ENCODE measurements at regions not wholly inside any gene's neighbourhood (a gene's known extent, or its start where the extent isn't known, plus 50 kb on each side); places are given as distances from the start of the nearest gene placed in this dataset.
"Not testable (repeated sequence)": the region's sequence is repeated elsewhere in the genome, so short reads cannot be mapped to it uniquely, and the experiment has no call there.

GRCh38 chr12:94916663-94917062, 86.8 kb downstream of the NDUFA12 start:
- no peak for DNase-seq

DNA sequence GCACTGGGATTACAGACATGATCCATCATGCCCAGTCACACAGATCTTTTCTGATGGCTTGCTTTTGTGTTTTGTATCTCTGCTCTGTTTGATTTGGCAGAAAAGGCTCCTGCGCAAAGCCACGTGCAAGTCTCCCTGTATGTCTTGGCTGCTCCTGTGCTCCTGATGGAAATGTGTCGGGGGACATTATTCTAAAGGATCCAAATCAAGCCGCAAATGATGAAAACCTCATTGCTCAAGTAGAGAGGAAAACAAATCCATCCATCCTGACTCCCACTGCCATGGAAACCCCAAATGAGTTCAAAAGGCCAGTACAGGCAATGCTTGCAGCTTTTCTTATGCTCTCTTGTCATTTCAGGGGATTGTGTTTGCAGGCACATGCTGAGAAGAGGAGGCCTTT, 93.8 kb downstream of the NDUFA12 start:
- DNase-seq: no peak

DNA sequence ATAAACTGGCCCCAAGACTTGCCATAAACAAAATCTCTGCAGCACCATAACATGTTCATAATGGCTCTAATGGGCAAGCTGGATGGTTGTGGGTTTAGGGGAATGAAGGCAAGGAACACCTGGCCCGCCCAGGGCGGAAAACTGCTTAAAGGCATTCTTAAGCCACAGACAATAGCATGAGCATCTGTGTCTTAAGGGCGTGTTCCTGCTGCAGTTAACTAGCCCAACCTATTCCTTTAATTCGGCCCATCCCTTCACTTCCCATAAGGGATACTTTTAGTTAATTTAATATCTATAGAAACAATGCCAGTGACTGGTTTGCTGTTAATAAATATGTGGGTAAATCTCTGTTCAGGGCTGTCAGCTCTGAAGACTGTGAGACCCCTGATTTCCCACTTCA, 97.7 kb downstream of the NDUFA12 start:
- DNase-seq: not testable (repeated sequence)

GRCh38 chr12:94900496-94900895, 103.0 kb downstream of the NDUFA12 start:
- DNase-seq: no peak

- no peak for DNase-seq
Measured at GRCh38 chr12:94898388-94898787, 105.1 kb downstream of the NDUFA12 start.

DNA sequence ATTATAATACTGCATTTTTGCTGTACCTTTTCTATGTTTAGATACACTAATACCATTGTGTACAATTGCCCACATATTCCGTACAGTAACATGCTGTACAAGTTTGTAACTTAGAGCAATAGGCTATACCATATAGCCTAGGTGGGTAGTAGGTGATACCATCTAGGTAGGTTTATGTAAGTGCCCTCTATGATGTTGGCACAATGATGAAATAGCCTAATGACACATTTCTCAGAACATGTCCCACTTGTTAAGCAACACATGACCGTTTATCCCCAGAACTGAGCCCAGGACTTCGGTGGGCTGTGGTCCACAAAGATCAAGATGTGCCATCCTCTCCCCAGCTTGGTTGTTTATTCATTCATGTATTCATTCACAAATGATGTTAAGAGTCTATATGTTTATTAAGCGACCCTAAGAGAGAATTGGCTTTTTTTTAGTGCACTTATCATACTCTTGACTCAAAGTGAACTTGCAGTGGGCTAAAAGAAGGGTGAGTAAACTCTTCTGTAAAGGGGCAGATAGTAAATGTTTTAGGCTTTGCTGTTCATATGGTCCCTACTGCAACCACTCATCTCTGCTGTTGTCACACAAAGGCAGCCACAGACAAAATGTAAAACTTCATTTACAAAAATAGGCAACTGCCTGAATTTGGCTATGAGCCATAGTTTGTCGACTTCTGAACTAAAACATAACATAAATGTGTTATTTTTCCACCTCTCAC, 110.8 kb downstream of the NDUFA12 start:
- no peak for DNase-seq

DNA sequence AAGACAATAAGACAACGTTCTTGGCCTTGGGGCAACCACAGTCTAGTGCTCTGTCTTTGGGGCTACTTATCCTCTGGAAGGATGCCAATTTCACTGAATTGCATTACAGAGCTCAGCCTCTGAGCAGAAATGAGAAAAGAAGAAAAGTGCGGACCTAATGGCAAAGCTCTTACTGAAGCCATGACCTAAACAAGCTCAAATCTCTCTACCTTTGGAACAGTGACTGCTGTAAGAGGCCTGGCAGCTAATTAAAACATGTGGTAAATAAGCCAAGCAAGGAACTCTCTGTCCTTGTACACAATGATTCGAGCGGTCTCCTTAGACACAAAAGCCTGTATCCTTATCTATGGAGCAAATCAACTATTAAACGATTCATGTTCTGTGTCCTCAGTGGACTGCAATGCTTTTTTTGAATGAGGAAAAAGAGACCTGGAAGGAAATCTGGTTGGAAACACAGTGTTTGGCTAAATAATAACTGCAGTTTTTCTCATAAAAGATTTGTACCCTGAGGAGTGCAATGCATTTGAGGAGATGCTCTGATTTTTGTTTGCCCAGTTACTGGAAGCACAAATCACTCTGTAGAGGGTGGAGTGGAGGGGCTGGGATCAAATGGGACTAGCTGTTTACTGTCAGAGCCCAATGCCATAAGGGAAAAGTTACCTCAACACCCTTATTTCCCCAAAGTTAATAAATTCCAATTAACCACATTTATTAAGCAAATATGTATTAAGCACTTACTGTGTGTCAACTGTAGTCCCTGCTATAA, 113.9 kb downstream of the NDUFA12 start:
- no peak for DNase-seq

- DNase-seq: no peak
Measured at GRCh38 chr12:94879542-94879941, 124.0 kb downstream of the NDUFA12 start.

GRCh38 chr12:94875525-94875924, 128.0 kb downstream of the NDUFA12 start:
- peak; percentile 51 for DNase-seq

- no peak for DNase-seq
Measured at GRCh38 chr12:94874518-94875302, 128.8 kb downstream of the NDUFA12 start.

- no peak for DNase-seq
Measured at GRCh38 chr12:94873734-94874517, 129.6 kb downstream of the NDUFA12 start.

GRCh38 chr12:94872971-94873733, 130.3 kb downstream of the NDUFA12 start:
- DNase-seq: no peak

DNA sequence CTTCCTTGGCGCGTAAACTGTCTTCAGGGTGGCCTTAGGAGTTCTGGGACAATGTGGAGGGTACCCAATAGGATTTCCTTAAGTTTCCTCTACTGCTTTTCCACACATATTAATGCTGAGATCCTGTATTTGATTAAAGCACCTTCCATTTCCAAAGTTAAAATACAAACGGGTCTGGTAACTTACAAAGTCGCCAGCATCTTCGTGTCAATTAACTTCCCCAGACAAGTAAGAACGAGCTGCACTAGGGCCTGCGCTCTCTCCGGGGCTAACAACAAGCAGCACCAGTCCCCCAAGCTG, 130.9 kb downstream of the NDUFA12 start:
- no peak for DNase-seq

- DNase-seq: no peak
Measured at GRCh38 chr12:94872007-94872653, 131.4 kb downstream of the NDUFA12 start.

DNA sequence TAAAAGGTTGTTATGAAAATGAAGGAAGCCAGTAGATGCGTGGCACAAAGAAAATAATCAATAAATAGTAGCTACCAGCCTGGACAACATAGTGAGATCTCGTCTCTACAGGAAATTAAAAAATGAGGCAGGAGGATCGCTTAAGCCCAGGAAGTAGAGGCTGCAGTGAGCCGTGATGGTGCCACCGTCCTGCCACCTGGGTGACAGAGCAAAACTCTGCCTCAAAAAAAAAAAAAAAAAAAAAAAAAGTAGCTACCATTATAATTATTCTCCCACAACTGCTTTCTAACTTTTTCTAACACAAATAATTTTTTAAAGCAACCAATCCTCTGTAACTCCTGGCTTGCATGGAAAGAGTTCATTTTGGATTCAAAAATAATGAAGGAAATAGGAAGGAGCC, 133.0 kb downstream of the NDUFA12 start:
- DNase-seq: no peak

- no peak for DNase-seq
Measured at GRCh38 chr12:94868161-94868560, 135.3 kb downstream of the NDUFA12 start.

GRCh38 chr12:94867066-94867855, 136.2 kb downstream of the NDUFA12 start:
- DNase-seq: no peak

- no peak for DNase-seq
Measured at GRCh38 chr12:94864987-94865386, 138.5 kb downstream of the NDUFA12 start.

DNA sequence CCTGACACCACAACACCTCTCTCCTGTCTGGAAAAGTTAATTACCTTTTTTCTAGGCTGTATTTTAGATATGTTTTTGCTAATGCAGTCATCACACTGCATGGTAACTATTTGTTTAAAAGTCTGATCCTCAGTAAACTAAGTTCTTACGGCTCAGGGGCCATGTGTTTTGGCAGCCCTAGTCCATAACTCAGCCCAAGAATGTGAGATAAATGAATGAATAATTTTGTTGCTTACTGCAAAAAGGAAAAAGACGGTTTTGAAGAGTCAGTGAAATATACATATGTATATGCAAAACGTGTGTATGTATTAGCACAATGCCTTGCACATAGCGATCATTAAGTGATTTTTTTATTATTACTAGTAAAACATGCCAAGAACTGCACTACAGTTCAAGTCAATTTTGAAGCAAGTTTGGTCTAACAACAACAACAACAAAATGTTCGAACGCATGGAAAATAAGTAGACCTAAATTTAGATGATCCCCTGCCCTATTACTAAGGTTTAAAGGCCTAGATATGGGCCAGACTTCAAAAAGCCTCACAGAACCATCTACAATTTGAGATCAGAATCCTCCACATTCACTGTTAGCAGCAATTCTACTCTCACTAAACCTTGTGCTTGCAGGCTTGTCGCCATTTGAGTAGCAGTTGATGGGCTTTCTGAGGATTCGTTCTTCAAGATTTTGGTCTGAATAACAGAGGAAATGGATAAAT, 140.0 kb downstream of the NDUFA12 start:
- DNase-seq: no peak

GRCh38 chr12:94862421-94862820, 141.1 kb downstream of the NDUFA12 start:
- DNase-seq: no peak
